Upper lobe of left lung (tissue), 4 donors: ENCODE measurements at regions not wholly inside any gene's neighbourhood (a gene's known extent, or its start where the extent isn't known, plus 50 kb on each side); places are given as distances from the start of the nearest gene placed in this dataset.

Experiments
- EP300 ChIP-seq, 4 donors: sonication (generic); formaldehyde crosslinking; IDR thresholded peaks; one replicate each; pipeline ENCODE4 v1.5.1; 2017; ENCODE audit warnings: antibody characterized with exemption in 4 of 4, control low read depth in 2 of 4
- POLR2A ChIP-seq, 4 donors: fragments of 450-650 bp; IDR thresholded peaks; one replicate each; pipeline ENCODE4 v1.5.1; 2016 to 2017; ENCODE audit warnings: antibody characterized with exemption in 4 of 4, mild to moderate bottlenecking in 2 of 4
- POLR2AphosphoS5 ChIP-seq, 2 donors: sonication (generic); formaldehyde crosslinking; IDR thresholded peaks; one replicate each; pipeline ENCODE4 v1.5.1; 2017; ENCODE audit warnings: antibody characterized with exemption in 2 of 2
- TF ChIP-seq, protein P1 (sequence below), 6 experiments: fragments of 450-650 bp in 4 of 6; fragments of 200-600 bp in 2 of 6; sonication (generic) in 2 of 6; IDR thresholded peaks; one replicate each; pipeline ENCODE4 v1.5.1; 2016 to 2019; ENCODE audit warnings: antibody characterized with exemption in 6 of 6

DNA sequence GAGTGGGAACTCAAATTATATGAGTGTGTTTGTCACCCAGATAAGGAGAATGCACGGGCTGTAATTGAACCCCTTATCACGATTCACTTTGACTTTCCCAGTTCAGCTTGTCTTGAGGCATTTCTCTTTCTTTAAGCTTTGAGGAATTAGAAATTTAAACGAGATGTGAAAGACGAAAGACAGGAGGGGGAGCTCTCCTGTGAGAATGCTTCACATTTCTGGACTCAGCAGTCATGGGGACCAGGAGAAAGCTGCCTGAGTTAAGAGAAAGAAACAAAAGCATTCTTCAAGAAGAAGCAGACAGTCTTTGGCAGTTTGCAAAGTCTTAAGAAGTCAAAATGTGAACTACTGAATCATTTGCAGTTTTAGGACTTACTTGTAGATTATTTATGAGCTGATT lies 205.6 kb downstream of the NECTIN3 start:
- TF ChIP-seq, protein P1, sequence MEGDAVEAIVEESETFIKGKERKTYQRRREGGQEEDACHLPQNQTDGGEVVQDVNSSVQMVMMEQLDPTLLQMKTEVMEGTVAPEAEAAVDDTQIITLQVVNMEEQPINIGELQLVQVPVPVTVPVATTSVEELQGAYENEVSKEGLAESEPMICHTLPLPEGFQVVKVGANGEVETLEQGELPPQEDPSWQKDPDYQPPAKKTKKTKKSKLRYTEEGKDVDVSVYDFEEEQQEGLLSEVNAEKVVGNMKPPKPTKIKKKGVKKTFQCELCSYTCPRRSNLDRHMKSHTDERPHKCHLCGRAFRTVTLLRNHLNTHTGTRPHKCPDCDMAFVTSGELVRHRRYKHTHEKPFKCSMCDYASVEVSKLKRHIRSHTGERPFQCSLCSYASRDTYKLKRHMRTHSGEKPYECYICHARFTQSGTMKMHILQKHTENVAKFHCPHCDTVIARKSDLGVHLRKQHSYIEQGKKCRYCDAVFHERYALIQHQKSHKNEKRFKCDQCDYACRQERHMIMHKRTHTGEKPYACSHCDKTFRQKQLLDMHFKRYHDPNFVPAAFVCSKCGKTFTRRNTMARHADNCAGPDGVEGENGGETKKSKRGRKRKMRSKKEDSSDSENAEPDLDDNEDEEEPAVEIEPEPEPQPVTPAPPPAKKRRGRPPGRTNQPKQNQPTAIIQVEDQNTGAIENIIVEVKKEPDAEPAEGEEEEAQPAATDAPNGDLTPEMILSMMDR (IDR thresholded peaks at IDR 0.05), result no peak
- TF ChIP-seq POLR2AphosphoS5 (IDR thresholded peaks at IDR 0.05) (no peak), EP300 (IDR thresholded peaks at IDR 0.05) (no peak), POLR2A (IDR thresholded peaks at IDR 0.05) (no peak)
